Calu3 (cell line): ENCODE measurements at regions not wholly inside any gene's neighbourhood (a gene's known extent, or its start where the extent isn't known, plus 50 kb on each side); places are given as distances from the start of the nearest gene placed in this dataset.

Experiments used
- BruUV-seq: library from RNA; stranded (reverse); fragments of 400-500 nt; replicated peaks from 2 replicates; lab custom pipeline; 2021; lab: Mats Ljungman, UMichigan
- CTCF ChIA-PET: fragments of 300-600 bp; sonication (Branson Sonifier 250); formaldehyde crosslinking; loops from one replicate; lab custom pipeline; 2022; ENCODE audit warnings: antibody characterized with exemption; lab: Charles Lee
- DNase-seq: peaks from one replicate; pipeline ENCODE4 v3.0.0; 2022
- H3K27ac Mint-ChIP-seq: one replicate; pipeline ENCODE4 v1.8.0; 2022; ENCODE audit warnings: mixed read lengths; ENCODE audit not compliant: unreplicated experiment
- H3K27me3 Mint-ChIP-seq: one replicate; pipeline ENCODE4 v1.8.0; 2022; ENCODE audit warnings: mixed read lengths; ENCODE audit not compliant: unreplicated experiment
- H3K36me3 Mint-ChIP-seq: one replicate; pipeline ENCODE4 v1.8.0; 2022; ENCODE audit warnings: mild to moderate bottlenecking, moderate library complexity, mixed read lengths; ENCODE audit not compliant: insufficient read depth, unreplicated experiment
- H3K4me1 Mint-ChIP-seq: one replicate; pipeline ENCODE4 v1.8.0; 2022; ENCODE audit warnings: mild to moderate bottlenecking, low read depth, mixed read lengths; ENCODE audit not compliant: unreplicated experiment
- H3K4me3 Mint-ChIP-seq: one replicate; pipeline ENCODE4 v1.8.0; 2022; ENCODE audit warnings: mild to moderate bottlenecking, low read depth, moderate library complexity, mixed read lengths; ENCODE audit not compliant: unreplicated experiment
- H3K9me3 Mint-ChIP-seq: one replicate; pipeline ENCODE4 v1.8.0; 2022; ENCODE audit warnings: low read depth, mixed read lengths; ENCODE audit not compliant: unreplicated experiment
- intact Hi-C: fragments of 100-400 bp; cut with micrococcal nuclease; formaldehyde crosslinking; loops from one replicate; pipeline ENCODE4 v1.10.0; 2022; ENCODE audit not compliant: unreplicated experiment
- TF ChIP-seq, protein P1 (sequence below): fragments of 200-600 bp; IDR thresholded peaks from one replicate; pipeline ENCODE4 v1.8.0; 2022; ENCODE audit warnings: antibody characterized with exemption; ENCODE audit not compliant: unreplicated experiment

DNA sequence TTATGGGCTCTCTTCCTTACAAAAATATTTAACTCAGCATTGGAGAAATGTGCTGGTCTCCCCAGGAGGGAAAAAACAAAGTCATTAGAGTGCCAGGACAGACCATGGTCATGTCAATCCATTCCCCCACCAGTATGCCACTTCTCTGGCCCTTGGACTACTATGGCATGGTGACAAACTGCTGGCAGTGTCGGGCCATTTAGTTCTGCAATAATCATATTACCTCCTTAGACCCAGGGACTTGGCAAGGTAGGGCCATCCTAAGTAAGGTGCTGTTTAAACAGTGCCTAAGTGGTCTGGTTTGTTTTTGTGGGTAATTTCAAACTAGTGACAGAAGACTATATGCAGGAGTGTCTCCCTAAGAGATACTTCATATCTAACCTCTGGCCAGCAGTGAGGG lies 177.8 kb upstream of the STK32A start:
- TF ChIP-seq, protein P1, sequence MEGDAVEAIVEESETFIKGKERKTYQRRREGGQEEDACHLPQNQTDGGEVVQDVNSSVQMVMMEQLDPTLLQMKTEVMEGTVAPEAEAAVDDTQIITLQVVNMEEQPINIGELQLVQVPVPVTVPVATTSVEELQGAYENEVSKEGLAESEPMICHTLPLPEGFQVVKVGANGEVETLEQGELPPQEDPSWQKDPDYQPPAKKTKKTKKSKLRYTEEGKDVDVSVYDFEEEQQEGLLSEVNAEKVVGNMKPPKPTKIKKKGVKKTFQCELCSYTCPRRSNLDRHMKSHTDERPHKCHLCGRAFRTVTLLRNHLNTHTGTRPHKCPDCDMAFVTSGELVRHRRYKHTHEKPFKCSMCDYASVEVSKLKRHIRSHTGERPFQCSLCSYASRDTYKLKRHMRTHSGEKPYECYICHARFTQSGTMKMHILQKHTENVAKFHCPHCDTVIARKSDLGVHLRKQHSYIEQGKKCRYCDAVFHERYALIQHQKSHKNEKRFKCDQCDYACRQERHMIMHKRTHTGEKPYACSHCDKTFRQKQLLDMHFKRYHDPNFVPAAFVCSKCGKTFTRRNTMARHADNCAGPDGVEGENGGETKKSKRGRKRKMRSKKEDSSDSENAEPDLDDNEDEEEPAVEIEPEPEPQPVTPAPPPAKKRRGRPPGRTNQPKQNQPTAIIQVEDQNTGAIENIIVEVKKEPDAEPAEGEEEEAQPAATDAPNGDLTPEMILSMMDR: no peak
- DNase-seq: no peak
- H3K4me1 Mint-ChIP-seq: no peaks in the 10 kb centered on the region
- no peak overlapping the region for H3K4me3 Mint-ChIP-seq
- intact Hi-C loops: no loop called here
- CTCF ChIA-PET: no interaction called here
- BruUV-seq: no TSS peak
- no peak overlapping the region for H3K27ac Mint-ChIP-seq
- H3K36me3 Mint-ChIP-seq: no peaks in the 10 kb centered on the region
- H3K27me3 Mint-ChIP-seq: no peaks in the 10 kb centered on the region
- H3K9me3 Mint-ChIP-seq: no peaks in the 10 kb centered on the region

GRCh38 chr5:147061431-147061830 lies 173.4 kb upstream of the STK32A start:
- CTCF ChIA-PET: no interaction called here
- intact Hi-C loops: no loop called here

DNA sequence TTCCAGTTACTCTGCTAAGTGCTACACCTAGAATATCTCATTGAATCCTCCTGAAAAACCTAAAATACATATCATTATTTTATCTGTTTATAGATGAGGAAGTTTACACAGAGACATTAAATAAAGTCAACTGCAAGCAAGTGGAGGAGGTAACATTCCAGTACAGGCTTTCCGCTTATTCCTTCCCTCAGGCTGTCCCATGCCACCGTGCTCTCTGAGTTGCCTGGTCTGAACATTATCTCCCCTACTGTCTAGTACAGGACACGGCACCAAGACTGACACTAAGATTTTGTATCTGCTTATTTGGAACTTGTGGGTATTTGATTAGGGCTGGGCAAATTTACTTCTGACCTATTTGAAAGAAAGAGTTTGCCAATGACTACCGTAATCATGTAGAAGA lies 172.4 kb upstream of the STK32A start:
- CTCF ChIA-PET: no interaction called here
- intact Hi-C loops: no loop called here
- Mint-ChIP-seq H3K4me3 (no peak overlapping the region), H3K27ac (no peak overlapping the region), H3K27me3 (no peaks in the 10 kb centered on the region), H3K4me1 (peaks cover 11% of the 10 kb centered on the region), H3K36me3 (no peaks in the 10 kb centered on the region), H3K9me3 (no peaks in the 10 kb centered on the region)
- BruUV-seq: no TSS peak
- DNase-seq: no peak
- TF ChIP-seq, protein P1: no peak

More at GRCh38 chr5:147061431-147061830, 173.4 kb upstream of the STK32A start:
- Mint-ChIP-seq H3K9me3 (no peaks in the 10 kb centered on the region), H3K4me3 (no peak overlapping the region), H3K27me3 (no peaks in the 10 kb centered on the region), H3K36me3 (no peaks in the 10 kb centered on the region), H3K27ac (no peak overlapping the region), H3K4me1 (peaks cover 11% of the 10 kb centered on the region)
- no peak for DNase-seq
- TF ChIP-seq, protein P1: no peak
- no TSS peak for BruUV-seq

GRCh38 chr5:147063943-147064342 lies 170.9 kb upstream of the STK32A start:
- CTCF ChIA-PET: no interaction called here
- Mint-ChIP-seq H3K27ac (no peak overlapping the region), H3K4me1 (peaks cover 11% of the 10 kb centered on the region), H3K36me3 (no peaks in the 10 kb centered on the region), H3K27me3 (no peaks in the 10 kb centered on the region), H3K4me3 (no peak overlapping the region), H3K9me3 (no peaks in the 10 kb centered on the region)
- DNase-seq: no peak
- TF ChIP-seq, protein P1: no peak
- BruUV-seq: no TSS peak
- intact Hi-C loops: no loop called here
